K562 (cell line): ENCODE measurements at regions not wholly inside any gene's neighbourhood (a gene's known extent, or its start where the extent isn't known, plus 50 kb on each side); places are given as distances from the start of the nearest gene placed in this dataset.

ENCODE experiments used
- ATAC-seq: fragments of 200-7000 bp; cut with Tn5 transposase; 3 replicates; pipeline ENCODE4 v1.9.1; 2020; ENCODE audit warnings: moderate library complexity
- BruUV-seq: library from RNA; stranded (reverse); fragments of 400-500 nt; replicated peaks from 2 replicates; lab custom pipeline; 2021; lab: Mats Ljungman, UMichigan
- CTCF ChIA-PET: fragments of 300-600 bp; formaldehyde crosslinking; extraction: SDS; loops from one replicate; lab custom pipeline; 2021; ENCODE audit warnings: low intra/inter-chr PET ratio; lab: Yijun Ruan, JAX
- POLR2A ChIA-PET: fragments of 300-600, 350-650 bp; sonication (Branson Sonifier 250); formaldehyde crosslinking; extraction: SDS; loops from one replicate; lab custom pipeline; 2021; ENCODE audit warnings: antibody characterized with exemption, inconsistent platforms; lab: Yijun Ruan, JAX
- DNase-seq, 4 experiments: peaks; one replicate each; pipeline versions ENCODE4 v3.0.0 to v3.0.0-alpha.2; 2011 to 2018; ENCODE audit warnings: low spot score in 3 of 4, mixed read lengths in 3 of 4; ENCODE audit errors: extremely low read depth in 1 of 4
- FAIRE-seq: peaks from 2 replicates; lab custom pipeline; 2011; peaks lifted over from hg19 to GRCh38; lab: Jason Lieb, UNC
- H2AFZ ChIP-seq: 2 replicates; pipeline ENCODE4 v1.6.0; 2011; ENCODE audit warnings: low read depth, low read length, control low read depth, inconsistent platforms
- H3K27ac ChIP-seq: fragments of 200-600 bp; 3 replicates; pipeline ENCODE4 v1.8.0; 2011; ENCODE audit warnings: low read depth, mild to moderate bottlenecking, control low read depth, inconsistent platforms, low read length, moderate library complexity, mixed read lengths; ENCODE audit errors: extremely low read depth
- H3K27me3 ChIP-seq, 2 experiments: fragments of 300-600 bp in 1 of 2; 2 replicates in 1 of 2; 3 replicates in 1 of 2; pipeline versions ENCODE4 v1.6.0 to v1.8.0; 2011; ENCODE audit warnings: inconsistent platforms in 2 of 2, low read length in 2 of 2, mild to moderate bottlenecking in 1 of 2, mixed read lengths in 1 of 2, moderate library complexity in 1 of 2; ENCODE audit not compliant: control insufficient read depth in 2 of 2, insufficient read depth in 2 of 2
- H3K36me3 ChIP-seq: fragments of 300-600 bp; 3 replicates; pipeline ENCODE4 v1.8.0; 2011; ENCODE audit warnings: mild to moderate bottlenecking, low read length, inconsistent platforms; ENCODE audit not compliant: control insufficient read depth, insufficient read depth
- H3K4me1 ChIP-seq, 2 experiments: fragments of 200-600 bp in 1 of 2; replicated peaks in 1 of 2; 2 replicates in 1 of 2; 3 replicates in 1 of 2; pipeline versions ENCODE4 v1.5.1 to v1.8.0; 2011; ENCODE audit warnings: inconsistent platforms in 2 of 2, low read length in 2 of 2, mild to moderate bottlenecking in 1 of 2, mixed read lengths in 1 of 2, moderate library complexity in 1 of 2; ENCODE audit not compliant: control insufficient read depth in 2 of 2, insufficient read depth in 2 of 2
- H3K4me2 ChIP-seq: 2 replicates; pipeline ENCODE4 v1.6.1; 2011; ENCODE audit warnings: low read length, control low read depth, inconsistent platforms, mixed read lengths; ENCODE audit not compliant: insufficient read depth
- H3K4me3 ChIP-seq: fragments of 200-600 bp; sonication (generic), shearing (Covaris generic); 2 replicates; pipeline ENCODE4 v1.5.1; 2016; ENCODE audit warnings: control low read depth, inconsistent platforms
- H3K79me2 ChIP-seq: fragments of 200-600 bp; 3 replicates; pipeline ENCODE4 v1.8.0; 2011; ENCODE audit warnings: low read length, inconsistent platforms; ENCODE audit not compliant: control insufficient read depth, insufficient read depth
- H3K9ac ChIP-seq, 2 experiments: 2 replicates each; pipeline versions ENCODE4 v1.6.0 to v1.6.1; 2011; ENCODE audit warnings: low read depth in 2 of 2, low read length in 2 of 2, control low read depth in 1 of 2, inconsistent platforms in 1 of 2, mild to moderate bottlenecking in 1 of 2, mixed read lengths in 1 of 2; ENCODE audit not compliant: insufficient read depth in 1 of 2
- H3K9me1 ChIP-seq: one replicate; pipeline ENCODE4 v1.6.0; 2011; ENCODE audit warnings: inconsistent platforms, mild to moderate bottlenecking, low read length, moderate library complexity; ENCODE audit not compliant: control insufficient read depth, insufficient read depth
- H3K9me3 ChIP-seq: replicated peaks from 2 replicates; pipeline ENCODE4 v1.5.1; 2011; ENCODE audit warnings: low read depth, low read length, inconsistent platforms; ENCODE audit not compliant: control insufficient read depth, insufficient read depth
- H4K20me1 ChIP-seq: replicated peaks from 2 replicates; pipeline ENCODE4 v1.6.1; 2011; ENCODE audit warnings: low read length, inconsistent platforms, mixed read lengths; ENCODE audit not compliant: control insufficient read depth, insufficient read depth
- CBX2 ChIP-seq: fragments of 200-600 bp; sonication (generic); IDR thresholded peaks from one replicate; pipeline ENCODE4 v1.6.1; 2012; ENCODE audit warnings: mild to moderate bottlenecking, low read length, inconsistent platforms; ENCODE audit not compliant: insufficient read depth, poor library complexity, severe bottlenecking
- CEBPG ChIP-seq, 3 experiments: fragments of 200-800 bp in 1 of 3; sonication (Bioruptor generic) in 1 of 3; sonication (generic) in 1 of 3; formaldehyde crosslinking in 1 of 3; IDR thresholded peaks in 2 of 3; conservative IDR thresholded peaks in 1 of 3; 2 replicates each; pipeline versions ENCODE4 v1.6.1 to v1.8.0; 2016 to 2022; ENCODE audit warnings: missing compliant biosample characterization in 2 of 3, missing genetic modification characterization in 2 of 3, mild to moderate bottlenecking in 1 of 3, missing genetic modification reagents in 1 of 3
- FOS ChIP-seq: IDR thresholded peaks from 3 replicates; pipeline ENCODE4 v1.6.1; 2011; ENCODE audit not compliant: insufficient read length; ENCODE audit errors: extremely low read depth
- GATAD2B ChIP-seq: fragments of 450-650 bp; IDR thresholded peaks from 2 replicates; pipeline ENCODE4 v1.6.1; 2017; ENCODE audit warnings: mild to moderate bottlenecking, borderline replicate concordance
- HDAC8 ChIP-seq: fragments of 450-650 bp; IDR thresholded peaks from 2 replicates; pipeline ENCODE4 v1.6.1; 2016; ENCODE audit warnings: mild to moderate bottlenecking, missing genetic modification characterization, moderate library complexity, missing compliant biosample characterization
- HMG20B ChIP-seq: fragments of 250-450 bp; sonication (Bioruptor Pico); IDR thresholded peaks from 2 replicates; pipeline ENCODE4 v1.5.0; 2021; ENCODE audit warnings: mild to moderate bottlenecking
- HNRNPUL1 ChIP-seq: fragments of 200-400 bp; formaldehyde crosslinking; IDR thresholded peaks from 2 replicates; pipeline ENCODE4 v1.6.1; 2017; ENCODE audit warnings: low read length
- ILK ChIP-seq: fragments of 450-650 bp; IDR thresholded peaks from 2 replicates; pipeline ENCODE4 v1.6.1; 2016; ENCODE audit warnings: missing genetic modification characterization, low read depth, mild to moderate bottlenecking, missing compliant biosample characterization, moderate library complexity, borderline replicate concordance
- KAT8 ChIP-seq: fragments of 450-650 bp; IDR thresholded peaks from 2 replicates; pipeline ENCODE4 v1.6.1; 2016; ENCODE audit warnings: low read depth, mild to moderate bottlenecking
- NR2C2 ChIP-seq, 2 experiments: fragments of 200-800 bp in 1 of 2; sonication (Bioruptor generic) in 1 of 2; sonication (generic) in 1 of 2; formaldehyde crosslinking in 1 of 2; IDR thresholded peaks; 2 replicates each; pipeline versions ENCODE4 v1.6.1 to v1.8.0; 2016 to 2022; ENCODE audit warnings: mild to moderate bottlenecking in 1 of 2, missing compliant biosample characterization in 1 of 2, missing genetic modification characterization in 1 of 2, missing genetic modification reagents in 1 of 2
- NRF1 ChIP-seq, 2 experiments: fragments of 450-650 bp; IDR thresholded peaks in 1 of 2; conservative IDR thresholded peaks in 1 of 2; 2 replicates each; pipeline ENCODE4 v1.6.1; 2014; ENCODE audit warnings: mild to moderate bottlenecking in 2 of 2
- PHB2 ChIP-seq: fragments of 450-650 bp; IDR thresholded peaks from 2 replicates; pipeline ENCODE4 v1.6.1; 2017; ENCODE audit warnings: low read depth
- TBL1XR1 ChIP-seq, 2 experiments: IDR thresholded peaks; 2 replicates each; pipeline ENCODE4 v1.6.1; 2012; ENCODE audit warnings: improper control_type of control experiment in 2 of 2, low read length in 2 of 2, mild to moderate bottlenecking in 1 of 2
- ZBTB2 ChIP-seq: fragments of 450-650 bp; IDR thresholded peaks from 2 replicates; pipeline ENCODE4 v1.6.1; 2016; ENCODE audit warnings: antibody characterized with exemption
- ZFP36 ChIP-seq: fragments of 150-350 bp; IDR thresholded peaks from 2 replicates; pipeline ENCODE4 v1.6.1; 2018; ENCODE audit warnings: low read length, low read depth; ENCODE audit not compliant: partially characterized antibody
- WGBS: fragments of 100-300 bp; shearing (Covaris generic); methylation state at CpG from one replicate; pipeline ENCODE4 v1.1.6; 2016; ENCODE audit warnings: low coverage, mixed read lengths; ENCODE audit not compliant: insufficient coverage; ENCODE audit errors: missing lambda C conversion rate; 5-methylcytosine and 5-hydroxymethylcytosine counted together
- in situ Hi-C: fragments of 300-500 bp; cut with MboI; formaldehyde crosslinking; loops from 4 replicates; pipeline ENCODE4 v1.15.0; 2018; ENCODE audit warnings: inconsistent platforms, mixed read lengths
- intact Hi-C: fragments of 100-400 bp; cut with micrococcal nuclease; formaldehyde crosslinking; loops from 2 replicates; pipeline ENCODE4 v1.14.2; 2022

GRCh38 chr4:34733185-34733941 lies 1511.0 kb downstream of the ARAP2 start:
- Histone ChIP-seq H3K36me3 (no peaks in the 10 kb centered on the region), H3K4me2 (no peak overlapping the region), H3K4me3 (no peak overlapping the region), H3K79me2 (no peaks in the 10 kb centered on the region), H2AFZ (no peak overlapping the region), H3K9me3 (no peaks in the 10 kb centered on the region), H3K27me3 (no peaks in the 10 kb centered on the region), H3K9me1 (no peaks in the 10 kb centered on the region), H4K20me1 (no peaks in the 10 kb centered on the region), H3K4me1 (no peaks in the 10 kb centered on the region), H3K27ac (no peak overlapping the region), H3K9ac (no peak overlapping the region)
- FAIRE-seq (no peak), ATAC-seq (no peak), DNase-seq (no peak)
- 1% methylated on average over 7 of the region's 10 CpGs for WGBS
- in situ Hi-C loops (no loop called here), intact Hi-C loops (no loop called here)
- POLR2A ChIA-PET = no interaction called here
- no peak for TF ChIP-seq HMG20B (CRISPR knock-in tag)
- no peak for TF ChIP-seq GATAD2B
- TF ChIP-seq FOS = no peak
- BruUV-seq = no TSS peak
- CTCF ChIA-PET = no interaction called here

- BruUV-seq = no TSS peak
- WGBS = 0% methylated on average over 1 of the region's 1 CpG
- CTCF ChIA-PET = no interaction called here
- TF ChIP-seq HNRNPUL1 (no peak), ZFP36 (no peak), ILK (tag) (no peak), CEBPG (CRISPR knock-in tag; IDR thresholded peaks at IDR 0.05) (no peak), CEBPG (tag; conservative IDR thresholded peaks at IDR 0.05 in 1 of 2, IDR thresholded peaks at IDR 0.05 in 1 of 2) (no peak), NR2C2 (CRISPR knock-in tag; IDR thresholded peaks at IDR 0.05) (no peak), NR2C2 (tag; IDR thresholded peaks at IDR 0.05) (no peak), HDAC8 (tag) (no peak), ZBTB2 (no peak), TBL1XR1 (IDR thresholded peaks at IDR 0.05; ENCODE audit: low read length in 2 of 2) (no peak), KAT8 (no peak), PHB2 (no peak), NRF1 (conservative IDR thresholded peaks at IDR 0.05 in 1 of 2, IDR thresholded peaks at IDR 0.05 in 1 of 2) (no peak), HMG20B (CRISPR knock-in tag) (no peak), CBX2 (no peak)
These were observed 1477.4 kb downstream of the ARAP2 start for GRCh38 chr4:34766935-34767334.

More at GRCh38 chr4:34766935-34767334, 1477.4 kb downstream of the ARAP2 start:
- H3K27ac ChIP-seq = no peak overlapping the region
- no peaks in the 10 kb centered on the region for H3K9me1 ChIP-seq
- no peaks in the 10 kb centered on the region for H3K9me3 ChIP-seq
- POLR2A ChIA-PET = no interaction called here
- no peaks in the 10 kb centered on the region for H3K79me2 ChIP-seq
- in situ Hi-C loops (no loop called here), intact Hi-C loops (no loop called here)
- H3K4me3 ChIP-seq = no peak overlapping the region
- no peak overlapping the region for H3K9ac ChIP-seq
- ATAC-seq (no peak), DNase-seq (peak in 1 of 4 experiments; percentile 0), FAIRE-seq (no peak)
- no peaks in the 10 kb centered on the region for H4K20me1 ChIP-seq
- H3K4me1 ChIP-seq = no peaks in the 10 kb centered on the region
- H3K27me3 ChIP-seq = no peaks in the 10 kb centered on the region
- no peak overlapping the region for H3K4me2 ChIP-seq
- no peaks in the 10 kb centered on the region for H3K36me3 ChIP-seq
- H2AFZ ChIP-seq = no peak overlapping the region
